WTC11 (cell line): ENCODE measurements at regions not wholly inside any gene's neighbourhood (a gene's known extent, or its start where the extent isn't known, plus 50 kb on each side); places are given as distances from the start of the nearest gene placed in this dataset.

ENCODE experiments used
- ATAC-seq: fragments of 200-7000 bp; cut with Tn5 transposase; 2 replicates; pipeline ENCODE4 v1.10.0; 2021; ENCODE audit warnings: mild to moderate bottlenecking, moderate library complexity
- CTCF ChIA-PET: fragments of 300-600 bp; sonication (Branson Sonifier 250); formaldehyde crosslinking; loops from one replicate; lab custom pipeline; 2021; ENCODE audit warnings: antibody characterized with exemption; lab: Charles Lee
- POLR2A ChIA-PET: fragments of 350-600 bp; sonication (Branson Sonifier 250); formaldehyde crosslinking; loops from one replicate; lab custom pipeline; 2021; ENCODE audit warnings: antibody characterized with exemption; lab: Charles Lee
- DNase-seq: peaks from one replicate; pipeline ENCODE4 v3.0.0; 2021; ENCODE audit warnings: low spot score
- H3K27ac Mint-ChIP-seq: 2 replicates; pipeline ENCODE4 v1.8.0; 2021; ENCODE audit warnings: mixed read lengths
- H3K27me3 Mint-ChIP-seq: 2 replicates; pipeline ENCODE4 v1.8.0; 2021; ENCODE audit warnings: low read depth, mild to moderate bottlenecking, moderate library complexity, mixed read lengths
- H3K36me3 Mint-ChIP-seq: 2 replicates; pipeline ENCODE4 v1.8.0; 2021; ENCODE audit warnings: mixed read lengths
- H3K4me1 Mint-ChIP-seq: 2 replicates; pipeline ENCODE4 v1.8.0; 2022; ENCODE audit warnings: mixed read lengths
- H3K4me3 Mint-ChIP-seq: 2 replicates; pipeline ENCODE4 v1.8.0; 2021; ENCODE audit warnings: mild to moderate bottlenecking, moderate library complexity, mixed read lengths
- H3K9me3 Mint-ChIP-seq: 2 replicates; pipeline ENCODE4 v1.8.0; 2021; ENCODE audit warnings: mixed read lengths
- CTCF ChIP-seq: fragments of 200-600 bp; IDR thresholded peaks from 2 replicates; pipeline ENCODE4 v1.8.0; 2022; ENCODE audit warnings: antibody characterized with exemption
- EMX1 ChIP-seq: fragments of 250-450 bp; sonication (Bioruptor Pico); IDR thresholded peaks from 2 replicates; pipeline ENCODE4 v1.8.0; 2021; ENCODE audit warnings: mild to moderate bottlenecking
- ESRRA ChIP-seq: sonication (generic); formaldehyde crosslinking; IDR thresholded peaks from 2 replicates; pipeline ENCODE4 v1.8.1; 2022; ENCODE audit warnings: mild to moderate bottlenecking, missing genetic modification reagents, borderline replicate concordance
- GABPB1 ChIP-seq: sonication (generic); formaldehyde crosslinking; IDR thresholded peaks from 2 replicates; pipeline ENCODE4 v1.8.1; 2023; ENCODE audit warnings: mild to moderate bottlenecking, missing genetic modification reagents
- HMGA2 ChIP-seq: fragments of 250-450 bp; sonication (Bioruptor Pico); IDR thresholded peaks from 2 replicates; pipeline ENCODE4 v1.4.0; 2021; ENCODE audit warnings: mild to moderate bottlenecking, moderate library complexity
- JAZF1 ChIP-seq: fragments of 250-450 bp; sonication (Bioruptor Pico); IDR thresholded peaks from 2 replicates; pipeline ENCODE4 v1.9.0; 2021; ENCODE audit warnings: moderate library complexity, mild to moderate bottlenecking, inconsistent platforms
- NFE2L1 ChIP-seq: sonication (generic); formaldehyde crosslinking; IDR thresholded peaks from 2 replicates; pipeline ENCODE4 v1.8.1; 2023; ENCODE audit warnings: missing genetic modification reagents
- OVOL2 ChIP-seq: fragments of 250-450 bp; sonication (Bioruptor Pico); IDR thresholded peaks from 2 replicates; pipeline ENCODE4 v1.9.0; 2021; ENCODE audit warnings: mild to moderate bottlenecking, borderline replicate concordance
- PRDM15 ChIP-seq: sonication (generic); formaldehyde crosslinking; IDR thresholded peaks from 2 replicates; pipeline ENCODE4 v1.8.0; 2022; ENCODE audit warnings: missing genetic modification reagents
- RORB ChIP-seq: fragments of 250-450 bp; sonication (Bioruptor Pico); IDR thresholded peaks from 2 replicates; pipeline ENCODE4 v1.9.0; 2021; ENCODE audit warnings: mild to moderate bottlenecking
- TEAD1 ChIP-seq: sonication (generic); formaldehyde crosslinking; IDR thresholded peaks from 2 replicates; pipeline ENCODE4 v1.8.0; 2022; ENCODE audit warnings: mild to moderate bottlenecking, missing genetic modification reagents
- USF2 ChIP-seq: sonication (generic); formaldehyde crosslinking; IDR thresholded peaks from 2 replicates; pipeline ENCODE4 v1.8.1; 2023; ENCODE audit warnings: mild to moderate bottlenecking, missing genetic modification reagents, moderate library complexity
- ZMAT4 ChIP-seq: fragments of 250-450 bp; sonication (Bioruptor Pico); IDR thresholded peaks from 2 replicates; pipeline ENCODE4 v1.9.0; 2021; ENCODE audit warnings: mild to moderate bottlenecking
- ZNF121 ChIP-seq: sonication (generic); formaldehyde crosslinking; IDR thresholded peaks from 2 replicates; pipeline ENCODE4 v1.8.0; 2023; ENCODE audit warnings: missing genetic modification reagents
- ZNF317 ChIP-seq: sonication (generic); formaldehyde crosslinking; IDR thresholded peaks from 2 replicates; pipeline ENCODE4 v1.8.1; 2023; ENCODE audit warnings: low read depth, mild to moderate bottlenecking, moderate library complexity, missing genetic modification reagents, borderline replicate concordance
- ZSCAN18 ChIP-seq: fragments of 250-450 bp; sonication (Bioruptor Pico); IDR thresholded peaks from 2 replicates; pipeline ENCODE4 v2.1.2; 2022; ENCODE audit warnings: mild to moderate bottlenecking, moderate library complexity
- TF ChIP-seq, protein P1 (sequence below): fragments of 250-450 bp; sonication (Bioruptor Pico); conservative IDR thresholded peaks from 2 replicates; pipeline ENCODE4 v1.9.0; 2021; ENCODE audit warnings: mild to moderate bottlenecking

GRCh38 chr22:48926643-48927042, 901.0 kb downstream of the BRD1 start:
- DNase-seq = no peak
- ChIA-PET POLR2A (no interaction called here), CTCF (interaction anchor here (1.3 kb wide), 1 partner anchor 120 kb away, joined by 3 read pairs; no protein-coding TSS in a partner anchor)

GRCh38 chr22:48926136-48926535, 901.5 kb downstream of the BRD1 start:
- TF ChIP-seq CTCF (no peak), ZSCAN18 (no peak), TEAD1 (CRISPR knock-in tag) (no peak)
- no peak overlapping the region for H3K27ac Mint-ChIP-seq
- DNase-seq = no peak
- H3K4me1 Mint-ChIP-seq = peaks cover 13% of the 10 kb centered on the region; the same call in 1 of the 2 replicates
- H3K36me3 Mint-ChIP-seq = no peaks in the 10 kb centered on the region
- no peak for ATAC-seq
- no peak overlapping the region for H3K4me3 Mint-ChIP-seq
- CTCF ChIA-PET = interaction anchor here (1.3 kb wide), 1 partner anchor 120 kb away, joined by 3 read pairs; no protein-coding TSS in a partner anchor
- POLR2A ChIA-PET = no interaction called here
- peaks cover 4% of the 10 kb centered on the region for H3K27me3 Mint-ChIP-seq
- no peaks in the 10 kb centered on the region for H3K9me3 Mint-ChIP-seq

More at GRCh38 chr22:48926643-48927042, 901.0 kb downstream of the BRD1 start:
- no peaks in the 10 kb centered on the region for H3K36me3 Mint-ChIP-seq
- TF ChIP-seq ESRRA (CRISPR knock-in tag) = no peak
- no peak for TF ChIP-seq JAZF1
- H3K27ac Mint-ChIP-seq = no peak overlapping the region
- H3K4me1 Mint-ChIP-seq = peaks cover 13% of the 10 kb centered on the region; the same call in 1 of the 2 replicates
- no peak for ATAC-seq
- H3K27me3 Mint-ChIP-seq = peaks cover 4% of the 10 kb centered on the region
- no peak overlapping the region for H3K4me3 Mint-ChIP-seq
- H3K9me3 Mint-ChIP-seq = no peaks in the 10 kb centered on the region

GRCh38 chr22:48925450-48925849, 902.2 kb downstream of the BRD1 start:
- peaks cover 13% of the 10 kb centered on the region; the same call in 1 of the 2 replicates for H3K4me1 Mint-ChIP-seq
- no peak for TF ChIP-seq ZMAT4
- TF ChIP-seq NFE2L1 (CRISPR knock-in tag) = no peak
- TF ChIP-seq JAZF1 = no peak
- TF ChIP-seq, protein P1, sequence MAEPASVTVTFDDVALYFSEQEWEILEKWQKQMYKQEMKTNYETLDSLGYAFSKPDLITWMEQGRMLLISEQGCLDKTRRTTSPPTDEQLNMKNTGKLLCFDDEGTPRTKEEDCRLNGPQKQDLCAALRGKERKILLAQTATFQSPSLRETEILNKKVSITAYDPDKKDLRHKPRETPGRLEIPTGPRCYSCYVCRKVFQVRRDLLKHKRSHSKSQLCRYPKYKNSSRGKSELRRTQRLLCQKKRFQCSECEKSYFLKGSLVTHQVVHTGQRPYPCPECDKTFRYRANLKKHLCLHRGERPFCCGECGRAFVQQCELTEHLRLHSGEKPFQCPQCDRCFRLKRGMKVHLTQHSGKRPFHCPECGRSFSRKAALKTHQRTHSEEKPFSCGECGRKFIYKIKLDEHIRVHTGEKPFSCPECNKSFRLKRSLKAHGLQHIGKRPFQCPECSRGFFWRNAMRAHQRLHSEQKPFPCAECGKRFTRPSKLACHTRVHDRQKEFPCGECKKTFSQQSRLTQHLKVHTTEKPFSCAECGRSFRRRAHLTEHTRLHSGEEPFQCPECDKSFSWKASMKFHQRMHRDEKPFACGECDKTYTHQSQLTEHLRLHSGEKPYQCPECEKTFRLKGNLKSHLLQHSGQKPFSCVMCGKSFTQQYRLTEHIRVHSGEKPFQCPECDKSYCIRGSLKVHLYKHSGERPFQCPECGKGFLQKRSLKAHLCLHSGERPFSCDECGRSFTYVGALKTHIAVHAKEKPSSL = no peak
- TF ChIP-seq, all 79 proteins: peak for 0
- ATAC-seq (no peak), DNase-seq (no peak)
- Mint-ChIP-seq H3K27ac (no peak overlapping the region), H3K27me3 (no peaks in the 10 kb centered on the region; the same call in none of the 2 replicates), H3K36me3 (no peaks in the 10 kb centered on the region), H3K4me3 (no peak overlapping the region), H3K9me3 (no peaks in the 10 kb centered on the region)
- CTCF ChIA-PET = no interaction called here
- POLR2A ChIA-PET = no interaction called here

GRCh38 chr22:48923996-48924395, 903.7 kb downstream of the BRD1 start:
- H3K4me3 Mint-ChIP-seq = no peak overlapping the region
- CTCF ChIA-PET = no interaction called here
- peaks cover 11% of the 10 kb centered on the region for H3K4me1 Mint-ChIP-seq
- no peaks in the 10 kb centered on the region for H3K36me3 Mint-ChIP-seq
- POLR2A ChIA-PET = no interaction called here
- no peak overlapping the region for H3K27ac Mint-ChIP-seq
- no peaks in the 10 kb centered on the region for H3K9me3 Mint-ChIP-seq
- no peak for DNase-seq
- no peak for ATAC-seq
- H3K27me3 Mint-ChIP-seq = peaks cover 3% of the 10 kb centered on the region
- TF ChIP-seq RORB (CRISPR knock-in tag) (no peak), ZNF317 (CRISPR knock-in tag) (no peak), EMX1 (CRISPR knock-in tag) (no peak), GABPB1 (CRISPR knock-in tag) (no peak), PRDM15 (CRISPR knock-in tag) (no peak), OVOL2 (CRISPR knock-in tag) (no peak), ZNF121 (CRISPR knock-in tag) (no peak), CTCF (no peak), USF2 (CRISPR knock-in tag) (no peak), HMGA2 (CRISPR knock-in tag) (no peak)
